COR-L47 (cell line): ENCODE measurements at regions not wholly inside any gene's neighbourhood (a gene's known extent, or its start where the extent isn't known, plus 50 kb on each side); places are given as distances from the start of the nearest gene placed in this dataset.

Experiments used
- DNase-seq: peaks from one replicate; lab custom pipeline; 2025; lab: John Stamatoyannopoulos, UW

DNA sequence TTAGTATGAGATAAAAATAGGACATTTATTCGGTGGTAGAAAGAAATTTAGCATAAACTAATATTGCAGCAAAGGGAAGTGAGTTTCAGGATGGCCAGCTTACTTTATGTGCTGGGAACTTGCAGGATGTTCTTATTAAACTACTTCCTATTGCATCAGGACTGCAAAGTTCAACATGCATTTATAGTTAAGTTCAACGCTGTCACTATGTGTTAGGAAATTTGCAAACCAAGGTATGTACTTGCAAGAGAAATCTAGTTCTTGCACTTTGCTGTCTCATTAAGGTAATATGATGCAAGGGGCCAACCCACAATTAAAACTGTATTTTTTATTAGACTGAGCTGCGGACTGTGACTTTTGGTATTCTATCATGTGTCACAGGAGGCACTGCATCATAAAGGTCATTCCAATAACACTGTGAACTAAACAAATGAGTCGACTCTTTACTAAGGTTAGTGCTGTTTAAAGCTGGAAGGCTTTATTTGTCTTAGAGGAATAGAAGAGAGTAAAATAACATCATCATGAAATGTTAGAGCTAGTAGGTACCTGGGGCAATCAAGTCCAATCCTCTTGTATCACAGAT lies 1525.7 kb upstream of the TENM3 start:
- DNase-seq, result no peak

DNA sequence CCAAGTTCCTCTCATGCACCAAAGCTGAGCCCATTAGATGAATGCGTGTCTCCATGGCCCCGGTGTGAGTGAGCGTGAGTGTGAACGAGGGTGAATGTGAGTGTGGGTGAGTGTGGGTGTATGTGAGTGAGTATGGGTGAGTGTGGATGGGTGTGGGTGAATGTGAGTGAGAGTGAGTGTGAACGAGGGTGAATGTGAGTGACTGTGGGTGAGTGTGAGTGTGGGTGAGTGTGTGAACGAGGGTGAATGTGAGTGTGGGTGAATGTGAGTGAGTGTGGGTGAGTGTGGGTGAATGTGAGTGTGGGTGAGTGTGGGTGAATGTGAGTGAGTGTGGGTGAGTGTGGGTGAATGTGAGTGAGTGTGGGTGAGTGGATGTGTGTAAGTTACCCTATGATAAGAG lies 1521.8 kb upstream of the TENM3 start:
- no peak for DNase-seq

DNA sequence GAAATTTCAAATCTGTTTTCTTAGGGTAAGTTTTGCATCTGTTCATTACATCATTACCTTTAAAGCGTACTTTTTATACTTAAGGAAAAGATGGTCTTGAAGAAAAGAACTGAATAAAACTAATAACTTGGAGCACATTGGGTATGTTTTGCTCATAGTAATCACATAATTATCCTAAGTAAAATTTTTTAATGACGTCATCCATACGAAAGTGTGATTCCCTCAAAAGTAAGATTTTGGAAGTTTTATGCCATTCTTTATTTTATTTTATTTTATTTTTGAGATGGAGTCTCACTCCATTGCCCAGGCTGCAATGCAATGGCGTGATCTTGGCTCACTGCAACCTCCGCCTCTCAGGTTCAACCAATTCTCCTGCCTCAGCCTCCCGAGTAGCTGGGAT lies 1516.6 kb upstream of the TENM3 start:
- no peak for DNase-seq

DNA sequence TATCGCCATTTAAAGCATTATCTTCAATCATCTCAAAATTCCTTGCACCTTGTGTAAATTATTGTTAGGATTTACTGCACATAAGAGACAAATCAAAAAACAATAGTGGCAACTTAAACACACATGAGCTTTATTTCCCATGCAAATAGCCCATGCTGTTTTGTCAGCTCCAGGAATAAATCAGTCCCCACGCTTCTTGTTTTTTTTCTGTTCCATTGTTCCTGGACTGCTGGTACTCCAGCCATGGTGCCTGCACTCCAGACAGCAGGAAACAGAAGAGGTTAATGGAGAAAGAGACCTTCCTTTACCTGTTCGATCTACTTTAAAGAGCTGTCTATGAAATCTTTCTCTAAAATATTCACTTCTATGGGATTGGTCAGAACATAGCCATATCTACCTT lies 1515.7 kb upstream of the TENM3 start:
- DNase-seq, result no peak

DNA sequence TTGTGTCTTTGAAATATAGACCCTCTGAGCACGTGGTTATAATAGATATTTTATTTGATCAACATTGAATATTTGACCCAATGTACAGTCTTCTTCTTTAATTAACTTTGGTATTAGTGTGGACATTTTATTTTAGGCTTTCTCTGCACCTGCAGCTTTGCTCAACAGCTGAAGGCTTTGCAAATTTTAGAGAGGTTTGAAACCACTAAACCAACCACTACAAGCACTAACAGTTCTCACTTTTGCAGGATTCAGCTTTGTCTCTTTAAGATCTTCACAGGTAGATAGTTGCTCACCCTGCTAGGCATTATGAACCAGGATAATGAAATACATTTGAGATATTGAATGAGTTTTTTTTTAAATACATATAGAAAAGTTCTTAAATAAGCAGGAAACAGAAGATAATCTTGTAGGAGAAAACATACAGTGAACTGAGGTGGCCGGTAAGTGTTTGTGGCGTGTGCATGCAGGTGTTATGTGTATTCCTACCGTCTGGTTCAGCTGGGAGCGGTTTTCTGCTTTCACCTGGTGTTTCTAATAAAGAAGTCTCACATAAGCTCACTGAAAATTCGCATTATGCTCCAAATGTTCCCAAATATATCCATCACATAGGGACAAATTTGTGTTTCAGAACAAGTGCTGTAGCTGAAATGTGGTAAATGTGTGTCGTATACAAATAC lies 1508.3 kb upstream of the TENM3 start:
- DNase-seq, result no peak

DNA sequence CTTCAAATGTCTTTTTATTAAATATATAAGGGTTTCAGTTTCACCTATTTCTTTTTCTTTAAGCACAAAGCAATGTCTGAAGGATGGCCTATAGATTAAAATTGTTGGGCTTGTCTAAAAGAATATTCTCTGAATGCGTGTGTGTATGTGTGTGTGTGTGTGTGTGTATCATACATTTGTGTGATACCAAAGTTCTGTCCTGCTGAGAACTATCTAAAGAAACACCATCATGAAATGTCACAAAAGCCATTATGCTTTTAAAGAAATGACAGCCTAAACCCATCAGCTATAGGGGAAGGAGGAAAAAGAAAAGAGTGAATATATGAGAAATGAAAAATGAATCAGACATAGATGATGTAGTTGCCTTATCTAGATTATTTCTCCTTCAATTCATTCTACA lies 1501.5 kb upstream of the TENM3 start:
- DNase-seq, result no peak

DNA sequence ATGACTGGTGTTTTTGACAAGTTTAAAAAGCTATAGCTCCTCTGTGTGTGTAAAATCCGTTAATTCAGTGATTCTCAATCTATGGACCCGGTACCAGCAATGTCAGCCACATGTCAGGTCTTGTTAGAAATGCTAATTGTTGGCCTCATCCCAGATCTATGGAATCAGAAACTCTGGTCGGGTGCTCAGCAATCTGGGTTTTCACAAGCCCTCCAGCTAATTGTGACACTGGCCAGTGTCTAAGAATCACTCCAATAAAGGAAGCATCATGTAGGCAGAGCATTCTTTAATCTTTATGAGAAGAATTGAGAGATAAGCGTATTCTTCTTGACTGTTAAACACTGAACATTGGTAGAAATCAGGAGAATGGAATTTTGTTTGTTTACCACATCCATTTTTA lies 1498.2 kb upstream of the TENM3 start:
- DNase-seq, result no peak

DNA sequence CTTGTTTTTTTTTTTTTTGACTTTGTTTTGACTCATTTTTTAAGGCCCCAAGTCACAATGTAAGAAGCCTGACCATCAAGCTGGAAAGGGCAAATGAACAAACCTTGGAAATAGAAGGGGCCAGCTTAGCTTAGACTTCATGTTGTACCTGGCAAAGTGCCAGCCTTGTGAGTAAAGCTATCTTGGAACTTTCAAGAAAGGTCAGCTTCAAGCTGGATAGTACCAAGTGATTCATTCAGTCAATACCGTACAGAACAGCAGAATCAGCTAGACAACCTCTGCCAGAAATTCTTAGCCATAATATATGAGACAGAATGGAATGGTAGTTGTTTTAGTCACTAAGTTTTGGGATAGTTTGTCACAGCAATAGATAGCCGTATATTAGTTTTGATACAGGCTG lies 1492.2 kb upstream of the TENM3 start:
- no peak for DNase-seq

DNA sequence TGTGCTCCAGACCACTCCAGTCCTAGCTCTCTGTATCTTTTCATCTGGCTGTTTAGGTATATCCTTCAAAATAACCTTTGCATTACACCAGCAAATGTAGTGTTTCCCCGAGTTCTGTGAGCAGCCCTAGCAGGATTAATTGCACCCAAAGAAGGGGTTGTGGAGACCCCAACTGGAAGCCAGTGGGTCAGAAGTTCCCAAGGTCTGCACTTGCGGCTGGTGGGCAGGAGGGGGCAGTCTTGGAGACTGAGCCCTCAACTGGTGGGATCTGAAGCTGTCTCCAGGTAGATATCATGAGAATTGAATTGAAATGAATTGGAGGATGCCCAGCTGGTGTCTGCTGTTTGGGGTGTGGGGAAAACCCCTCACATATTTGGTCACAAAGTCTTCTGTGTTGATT lies 1485.3 kb upstream of the TENM3 start:
- no peak for DNase-seq

DNA sequence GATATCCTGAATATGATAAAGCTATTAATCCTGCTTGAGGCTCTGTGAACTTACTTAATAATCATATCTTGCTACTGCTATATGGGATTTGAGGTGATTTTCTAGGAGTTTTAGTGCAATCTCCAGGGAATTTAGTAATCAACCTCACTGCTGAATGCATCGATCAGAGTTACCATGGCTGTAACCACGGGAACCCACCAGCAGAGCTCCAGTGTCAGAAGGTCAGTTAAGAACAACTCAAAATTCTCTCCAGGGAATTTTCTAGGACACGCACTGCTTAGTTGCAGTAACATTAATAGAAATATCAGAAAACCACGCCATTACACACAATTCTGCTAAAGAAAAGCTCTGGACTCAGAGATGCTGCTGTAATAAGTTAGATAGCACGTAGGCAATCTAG lies 1477.2 kb upstream of the TENM3 start:
- DNase-seq, result no peak

DNA sequence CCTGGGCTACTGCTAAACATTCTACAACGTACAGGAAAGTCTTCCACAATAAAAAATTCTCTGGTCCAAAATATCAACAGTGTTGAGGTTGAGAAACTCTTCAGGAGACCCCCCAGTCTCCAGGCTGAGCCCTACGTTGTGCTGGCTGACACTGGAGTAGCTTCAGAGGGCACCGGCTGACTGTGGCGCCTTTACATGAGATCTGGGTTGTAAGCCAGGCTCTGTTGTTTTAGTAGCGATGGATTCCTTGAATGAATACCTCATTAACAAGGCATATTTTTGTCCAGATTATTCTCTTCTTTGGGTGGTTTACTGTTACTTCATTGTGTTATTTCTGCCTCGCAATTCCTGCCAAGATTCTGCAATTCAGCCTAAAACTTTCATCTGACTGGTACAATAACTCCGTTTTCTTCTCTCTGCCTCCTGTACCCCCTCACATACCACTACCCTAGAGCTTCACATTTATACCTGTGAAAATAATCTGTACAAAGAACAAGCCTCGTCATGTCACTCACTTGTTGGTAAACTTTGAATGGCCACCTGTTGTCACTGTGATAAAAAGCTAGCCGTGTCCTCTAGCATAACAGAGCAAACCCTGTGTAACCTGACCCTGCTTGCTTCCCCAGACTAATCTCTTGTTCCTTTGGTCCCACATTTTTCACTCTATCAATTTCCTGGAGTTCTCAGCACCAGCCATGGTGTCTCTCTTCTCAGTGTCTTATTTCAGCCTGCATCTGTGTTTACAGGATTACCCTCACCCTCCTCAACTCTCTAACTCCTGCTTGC lies 1476.1 kb upstream of the TENM3 start:
- DNase-seq, result no peak

DNA sequence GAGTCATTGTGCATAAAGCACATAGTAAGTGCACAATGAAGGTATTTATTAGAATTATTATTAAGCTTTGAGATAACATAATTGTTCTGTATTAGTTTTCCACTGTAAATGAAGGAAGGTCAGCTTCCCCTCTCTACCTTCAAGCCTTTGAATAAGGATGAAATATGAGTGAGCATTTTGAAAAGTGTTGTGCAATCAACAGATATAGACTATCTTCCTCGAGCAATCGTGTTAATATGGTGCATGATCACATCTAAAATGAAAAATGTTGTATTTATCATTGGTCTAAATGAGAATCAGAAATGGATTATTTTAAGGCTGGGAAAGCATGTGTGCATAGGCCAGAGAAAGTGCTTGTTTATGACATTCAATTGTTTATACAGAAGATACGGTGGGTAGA lies 1474.6 kb upstream of the TENM3 start:
- DNase-seq, result no peak

DNA sequence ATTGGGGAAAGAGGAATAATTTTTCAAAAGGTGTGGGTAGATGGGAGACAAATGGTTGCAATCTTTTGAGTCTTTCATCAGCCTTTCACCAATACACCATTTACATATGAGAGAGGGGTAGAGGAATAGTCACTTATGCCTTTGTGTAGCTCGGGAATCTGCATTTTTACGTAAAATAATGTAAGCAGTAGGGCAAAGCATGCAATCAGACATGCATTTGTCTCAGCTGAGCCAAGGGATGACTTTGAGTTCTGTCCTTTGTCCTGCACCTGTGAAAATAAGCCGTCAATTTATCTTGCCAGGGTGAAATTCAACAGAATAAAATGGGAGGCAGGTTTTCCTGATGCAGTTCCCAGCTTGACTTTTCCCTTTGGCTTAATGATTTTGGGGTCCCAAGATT lies 1473.4 kb upstream of the TENM3 start:
- no peak for DNase-seq

DNA sequence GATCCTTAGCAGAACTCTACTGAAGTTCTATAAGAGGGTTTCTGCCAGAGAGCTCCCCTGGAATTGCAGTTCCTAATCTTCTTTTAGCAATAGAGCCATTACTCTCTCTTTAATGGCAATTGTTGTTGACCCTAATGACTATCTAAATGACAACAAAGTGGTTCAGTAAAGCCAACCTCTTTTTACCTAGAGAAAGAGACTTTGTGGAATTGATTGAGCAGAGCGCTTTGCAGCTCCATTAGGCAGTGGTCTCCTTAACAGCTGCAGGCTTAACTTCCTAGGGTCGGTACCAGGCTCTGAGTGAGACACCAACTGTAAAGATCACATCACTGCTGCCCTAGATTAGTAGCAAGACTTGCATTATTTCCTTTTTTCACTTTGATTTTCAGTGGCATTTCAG lies 1472.9 kb upstream of the TENM3 start:
- no peak for DNase-seq

DNA sequence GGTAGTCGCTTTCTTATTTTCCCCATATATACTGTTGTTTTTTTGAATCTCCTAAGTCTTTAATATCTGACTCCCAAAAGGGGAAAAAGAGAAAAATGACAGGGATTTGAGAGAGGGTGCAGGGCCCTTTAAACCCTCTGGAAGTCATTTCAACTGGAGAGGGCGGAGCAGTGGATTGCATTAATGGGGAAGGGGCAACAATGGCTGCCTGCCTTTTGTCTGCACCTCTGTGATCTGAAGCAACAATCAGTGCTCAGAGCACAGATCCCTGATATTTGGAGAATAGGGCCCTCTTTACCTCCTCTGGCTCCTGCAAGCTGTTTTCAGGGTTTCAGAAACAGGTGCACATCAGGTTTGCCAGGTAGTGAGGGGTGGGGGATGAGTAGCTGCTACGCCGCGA lies 1458.3 kb upstream of the TENM3 start:
- DNase-seq, result no peak

DNA sequence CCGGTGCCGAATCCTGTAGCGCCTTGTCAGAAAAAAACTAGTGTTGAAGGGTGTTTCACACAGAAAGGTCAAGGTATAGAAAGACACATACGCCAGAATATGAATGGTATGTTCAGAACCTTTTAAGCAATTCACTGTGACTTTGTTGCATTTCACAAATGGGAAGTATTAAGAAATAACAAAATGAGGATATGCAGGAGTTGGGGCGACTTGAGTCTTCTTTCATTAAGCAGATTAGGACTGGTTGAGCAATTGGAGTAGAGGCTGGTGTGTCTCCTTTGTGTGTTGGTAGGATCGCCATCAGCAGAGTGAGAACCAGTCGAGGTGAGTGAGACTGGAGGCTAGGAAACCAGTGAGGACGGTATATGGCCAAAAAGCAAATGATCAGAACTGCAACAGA lies 1454.5 kb upstream of the TENM3 start:
- DNase-seq, result no peak

DNA sequence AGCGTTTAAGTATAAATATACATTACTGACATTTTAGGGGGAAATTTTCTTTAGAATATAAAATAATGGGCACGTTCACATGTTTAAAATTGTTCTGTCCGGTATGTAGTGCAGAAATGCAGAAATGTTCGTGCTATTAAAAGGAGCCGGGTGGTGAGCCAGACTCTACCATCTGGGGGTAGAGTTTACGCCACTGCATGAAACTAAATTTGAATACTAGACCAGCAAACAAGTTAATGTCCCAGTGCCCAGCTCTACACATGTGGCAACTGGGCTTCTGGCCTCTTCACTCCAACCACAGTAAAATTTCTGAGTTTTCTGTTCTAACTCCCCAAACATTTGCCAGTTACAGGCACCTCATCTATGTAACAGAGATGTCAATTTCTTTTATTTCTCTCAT lies 1453.3 kb upstream of the TENM3 start:
- no peak for DNase-seq

DNA sequence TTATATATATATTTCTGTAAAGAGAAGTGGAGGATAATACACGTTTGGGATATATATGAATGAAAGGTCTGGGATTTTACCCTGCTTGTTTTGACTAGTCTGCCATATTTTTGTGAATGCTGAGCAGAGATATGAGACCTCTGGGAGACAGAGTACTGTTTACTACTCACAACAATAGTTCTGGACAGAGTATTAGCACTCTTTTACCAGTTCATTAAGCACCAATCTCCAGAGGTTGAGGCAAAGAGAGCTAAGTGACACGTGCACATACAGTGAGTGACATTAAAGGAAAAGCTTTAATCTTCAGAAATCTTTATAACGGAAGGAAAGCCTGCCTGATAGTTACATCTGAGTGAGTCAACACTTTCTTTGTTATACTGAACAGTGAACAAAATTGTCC lies 1452.7 kb upstream of the TENM3 start:
- DNase-seq, result no peak

DNA sequence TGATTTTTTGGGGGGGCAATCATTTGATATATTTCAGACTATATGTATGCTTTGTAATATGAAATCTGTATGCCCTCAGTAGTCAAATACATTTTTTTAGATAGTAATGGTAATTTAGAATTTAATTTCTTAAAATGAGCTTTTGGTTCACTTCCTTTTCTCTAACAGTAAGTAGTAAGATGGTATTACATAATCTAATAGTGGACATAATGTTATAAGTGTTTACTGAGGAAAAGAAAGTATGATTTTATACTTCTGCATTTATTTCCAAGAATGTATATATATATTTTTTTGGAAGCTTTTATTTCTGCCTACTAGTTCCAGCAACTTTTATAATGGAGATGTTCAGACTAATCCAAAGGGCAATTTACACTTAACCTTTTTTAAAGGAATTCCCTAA lies 1450.7 kb upstream of the TENM3 start:
- no peak for DNase-seq

DNA sequence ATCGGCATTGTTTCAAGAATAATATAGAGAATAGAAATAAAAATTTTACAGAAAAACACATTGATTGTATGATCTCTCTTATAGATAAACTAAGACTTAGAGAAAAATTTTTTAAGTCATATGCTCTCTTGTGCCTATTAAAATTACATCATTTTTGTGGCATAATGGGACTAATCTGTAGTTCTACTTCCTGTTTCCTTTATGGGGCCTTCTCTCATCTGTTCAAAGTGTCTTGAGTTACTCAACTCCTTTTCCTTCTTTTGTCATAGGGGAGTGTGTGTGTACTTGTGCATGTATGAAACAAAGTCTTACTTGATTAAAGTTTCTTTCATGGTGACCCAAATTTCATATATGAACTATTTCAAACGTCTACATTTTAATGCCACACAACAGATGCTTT lies 1448.9 kb upstream of the TENM3 start:
- DNase-seq, result no peak

DNA sequence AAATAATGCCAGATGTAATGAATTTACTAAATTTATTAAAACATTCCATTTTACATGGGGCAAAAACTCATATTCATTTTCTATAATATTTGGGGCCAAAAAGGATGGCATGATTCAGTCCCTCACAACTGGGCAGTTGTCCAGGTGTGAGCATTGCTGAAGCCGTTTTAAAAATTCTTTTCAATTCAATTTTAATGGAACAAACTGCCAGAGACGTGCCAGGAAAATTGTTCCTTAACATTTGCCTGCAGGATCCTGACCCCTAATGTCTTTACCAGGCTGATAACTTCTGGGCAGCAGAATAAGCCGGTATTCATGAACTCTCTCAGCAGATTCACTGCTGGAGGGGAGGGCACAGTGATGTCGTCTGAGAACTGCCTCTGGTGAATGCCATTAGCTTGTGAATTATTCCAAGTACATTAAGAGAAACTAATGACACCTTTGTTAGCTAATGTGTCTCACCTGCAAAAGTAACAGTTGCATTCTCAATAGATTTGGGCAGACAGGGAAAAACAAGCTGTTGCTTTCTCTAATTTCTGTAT lies 1445.1 kb upstream of the TENM3 start:
- DNase-seq, result no peak

DNA sequence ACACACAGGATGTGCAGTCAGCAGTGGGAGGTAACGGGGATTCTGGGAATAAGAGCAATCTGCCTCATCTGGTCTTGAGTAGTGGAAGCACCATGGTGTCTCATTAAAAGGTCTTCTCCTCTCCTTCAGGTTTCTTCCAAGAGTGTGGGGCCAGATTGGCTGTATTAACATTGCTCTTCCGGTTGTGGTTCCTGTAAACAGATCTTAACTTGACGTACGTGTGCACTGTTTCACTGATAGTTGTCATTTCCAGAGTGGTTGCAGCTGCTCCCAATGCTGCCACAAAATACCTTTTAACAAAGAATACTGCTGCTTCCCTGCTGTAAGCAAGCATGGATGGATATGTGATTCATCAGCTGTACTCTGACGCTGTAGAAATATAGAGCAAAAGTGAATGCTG lies 1443.4 kb upstream of the TENM3 start:
- no peak for DNase-seq

DNA sequence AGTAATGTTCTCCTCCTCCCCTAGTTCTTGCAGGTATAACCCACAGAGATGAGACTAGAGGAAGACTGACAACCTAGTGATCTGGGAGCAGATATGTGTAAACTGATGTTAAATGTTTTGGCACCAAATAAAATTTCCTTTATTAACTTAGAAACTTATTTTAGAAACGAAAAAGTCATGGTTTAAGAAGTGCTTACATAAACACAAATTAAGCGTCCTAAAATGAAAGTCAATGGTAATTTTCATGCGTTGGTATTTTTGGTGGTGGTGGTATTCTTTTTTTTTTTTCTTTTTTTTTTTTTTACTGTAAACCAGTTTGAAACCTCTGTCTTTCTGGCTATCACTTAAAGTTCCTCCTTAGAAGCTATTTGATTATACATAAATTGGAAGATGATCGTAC lies 1438.1 kb upstream of the TENM3 start:
- DNase-seq, result no peak
